ENCODE measurements at regions not wholly inside any gene's neighbourhood (a gene's known extent, or its start where the extent isn't known, plus 50 kb on each side); places are given as distances from the start of the nearest gene placed in this dataset.

- TF ChIP-seq POLR2A (IDR thresholded peaks at IDR 0.05; ENCODE audit: low read depth, low read length), result no peak
- no peak for TF ChIP-seq CTCF (IDR thresholded peaks at IDR 0.05; ENCODE audit: extremely low read depth in 1 of 2, insufficient read depth in 1 of 2, low read depth in 1 of 2, low read length in 2 of 2)
- no peak for TF ChIP-seq JUN (IDR thresholded peaks at IDR 0.05; ENCODE audit: borderline replicate concordance, insufficient read depth, insufficient read length, low read depth)
Observed at GRCh38 chr5:125429498-125429897, 683.1 kb upstream of the ZNF608 start.

All from endothelial cell of umbilical vein (primary cell).